ENCODE measurements at regions not wholly inside any gene's neighbourhood (a gene's known extent, or its start where the extent isn't known, plus 50 kb on each side); places are given as distances from the start of the nearest gene placed in this dataset.
A peak's percentile ranks its signal among the peaks of the same experiment; 100 is the strongest.

GRCh38 chrX:23612846-23613245 is 54.4 kb upstream of the PRDX4 start:
- TF ChIP-seq CTCF (IDR thresholded peaks at IDR 0.05; ENCODE audit: control extremely low read depth, extremely low read depth): no peak
- Histone ChIP-seq H3K4me1 (ENCODE audit: control insufficient read depth in 5 of 5, insufficient read depth in 5 of 5, low read length in 5 of 5) (no peaks in the 10 kb centered on the region), H3K36me3 (ENCODE audit: control insufficient read depth in 4 of 4, insufficient read depth in 4 of 4, low read length in 4 of 4) (no peaks in the 10 kb centered on the region), H3K9me3 (ENCODE audit: control insufficient read depth in 4 of 4, insufficient read depth in 3 of 4, low read length in 3 of 4) (peaks cover 0 to 2% (median 0%) of the 10 kb centered on the region in 4 donors), H3K27me3 (ENCODE audit: control insufficient read depth in 3 of 3, insufficient read depth in 3 of 3, low read length in 2 of 3) (peaks cover 0 to 8% (median 8%) of the 10 kb centered on the region in 3 donors), H3K4me3 (no peak overlapping the region), H3K9ac (ENCODE audit: insufficient read depth in 1 of 2, low read length in 2 of 2) (no peak overlapping the region), H3K27ac (ENCODE audit: low read depth in 1 of 2, low read length in 1 of 2) (no peak overlapping the region)
- WGBS, 2 donors: 49 to 80% methylated on average over 1 of the region's 1 CpG
- DNase-seq: no peak
- ATAC-seq (ENCODE audit: insufficient read depth, low FRiP score): no peak

- no peak for ATAC-seq (ENCODE audit: insufficient read depth, low FRiP score)
Measured at GRCh38 chrX:23616361-23616760, 50.9 kb upstream of the PRDX4 start.

More at GRCh38 chrX:23616361-23616760, 50.9 kb upstream of the PRDX4 start:
- Histone ChIP-seq H3K27me3 (ENCODE audit: control insufficient read depth in 3 of 3, insufficient read depth in 3 of 3, low read length in 2 of 3) (peaks cover 0 to 14% (median 6%) of the 10 kb centered on the region in 3 donors), H3K36me3 (ENCODE audit: control insufficient read depth in 4 of 4, insufficient read depth in 4 of 4, low read length in 4 of 4) (no peaks in the 10 kb centered on the region), H3K9me3 (ENCODE audit: control insufficient read depth in 4 of 4, insufficient read depth in 3 of 4, low read length in 3 of 4) (peaks cover 0 to 3% (median under 1%) of the 10 kb centered on the region in 4 donors), H3K4me3 (no peak overlapping the region), H3K27ac (ENCODE audit: low read depth in 1 of 2, low read length in 1 of 2) (no peak overlapping the region), H3K9ac (ENCODE audit: insufficient read depth in 1 of 2, low read length in 2 of 2) (no peak overlapping the region), H3K4me1 (ENCODE audit: control insufficient read depth in 5 of 5, insufficient read depth in 5 of 5, low read length in 5 of 5) (no peaks in the 10 kb centered on the region)
- no peak for TF ChIP-seq CTCF (IDR thresholded peaks at IDR 0.05; ENCODE audit: control extremely low read depth, extremely low read depth)
- DNase-seq: peak in 2 of 3 donors; percentile 6 to 45
- WGBS, 2 donors: 40 to 43% methylated on average over 5 of the region's 5 CpGs
